Cardiac muscle cell (in vitro differentiated cells and primary cell): ENCODE measurements at regions not wholly inside any gene's neighbourhood (a gene's known extent, or its start where the extent isn't known, plus 50 kb on each side); places are given as distances from the start of the nearest gene placed in this dataset.

ENCODE experiments used
- DNase-seq, 2 donors: peaks; one replicate each; pipeline versions ENCODE4 v3.0.0 to v3.0.0-alpha.2; 2010 to 2017; ENCODE audit warnings: low read depth in 1 of 2, low spot score in 1 of 2
- H3K27ac ChIP-seq: fragments of 200-600 bp; sonication (generic); 2 replicates; pipeline ENCODE4 v1.5.1; 2016
- H3K27me3 ChIP-seq: fragments of 200-600 bp; sonication (generic); 2 replicates; pipeline ENCODE4 v1.6.0; 2016; ENCODE audit warnings: control low read depth
- H3K36me3 ChIP-seq: fragments of 200-600 bp; sonication (generic); 2 replicates; pipeline ENCODE4 v1.5.1; 2016; ENCODE audit warnings: control low read depth
- H3K4me1 ChIP-seq: fragments of 200-600 bp; sonication (generic); 2 replicates; pipeline ENCODE4 v1.8.1; 2017; ENCODE audit warnings: low read depth, mild to moderate bottlenecking, mixed run types
- H3K4me3 ChIP-seq: fragments of 200-600 bp; sonication (generic); 2 replicates; pipeline ENCODE4 v1.5.1; 2016; ENCODE audit warnings: mild to moderate bottlenecking
- H3K9me3 ChIP-seq: fragments of 200-600 bp; sonication (generic); 2 replicates; pipeline ENCODE4 v1.5.1; 2017; ENCODE audit warnings: low read depth, mild to moderate bottlenecking, control low read depth
- TF ChIP-seq, protein P1 (sequence below): IDR thresholded peaks from 2 replicates; pipeline ENCODE4 v1.5.1; 2012; ENCODE audit warnings: low read depth, mild to moderate bottlenecking, low read length

DNA sequence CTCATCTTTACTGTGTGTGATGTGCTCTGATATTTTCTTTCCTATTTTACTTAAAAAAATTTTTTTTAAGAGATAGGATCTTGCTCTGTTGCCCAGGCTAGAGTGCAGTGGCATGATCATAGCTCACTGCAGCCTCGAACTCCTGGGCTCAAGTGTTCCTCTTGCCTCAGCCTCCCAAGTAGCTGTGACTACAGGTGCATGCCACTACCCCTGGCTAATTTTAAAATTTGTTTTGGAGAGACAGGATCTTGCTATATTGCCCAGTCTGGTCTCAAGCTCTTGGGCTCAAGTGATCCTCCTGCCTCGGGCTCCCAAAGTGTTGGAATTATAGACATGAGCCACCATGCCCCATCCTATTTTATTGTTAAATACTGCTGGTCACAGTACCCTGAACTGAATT, 67.4 kb downstream of the FOXD2 start:
- TF ChIP-seq, protein P1, sequence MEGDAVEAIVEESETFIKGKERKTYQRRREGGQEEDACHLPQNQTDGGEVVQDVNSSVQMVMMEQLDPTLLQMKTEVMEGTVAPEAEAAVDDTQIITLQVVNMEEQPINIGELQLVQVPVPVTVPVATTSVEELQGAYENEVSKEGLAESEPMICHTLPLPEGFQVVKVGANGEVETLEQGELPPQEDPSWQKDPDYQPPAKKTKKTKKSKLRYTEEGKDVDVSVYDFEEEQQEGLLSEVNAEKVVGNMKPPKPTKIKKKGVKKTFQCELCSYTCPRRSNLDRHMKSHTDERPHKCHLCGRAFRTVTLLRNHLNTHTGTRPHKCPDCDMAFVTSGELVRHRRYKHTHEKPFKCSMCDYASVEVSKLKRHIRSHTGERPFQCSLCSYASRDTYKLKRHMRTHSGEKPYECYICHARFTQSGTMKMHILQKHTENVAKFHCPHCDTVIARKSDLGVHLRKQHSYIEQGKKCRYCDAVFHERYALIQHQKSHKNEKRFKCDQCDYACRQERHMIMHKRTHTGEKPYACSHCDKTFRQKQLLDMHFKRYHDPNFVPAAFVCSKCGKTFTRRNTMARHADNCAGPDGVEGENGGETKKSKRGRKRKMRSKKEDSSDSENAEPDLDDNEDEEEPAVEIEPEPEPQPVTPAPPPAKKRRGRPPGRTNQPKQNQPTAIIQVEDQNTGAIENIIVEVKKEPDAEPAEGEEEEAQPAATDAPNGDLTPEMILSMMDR, result no peak

DNA sequence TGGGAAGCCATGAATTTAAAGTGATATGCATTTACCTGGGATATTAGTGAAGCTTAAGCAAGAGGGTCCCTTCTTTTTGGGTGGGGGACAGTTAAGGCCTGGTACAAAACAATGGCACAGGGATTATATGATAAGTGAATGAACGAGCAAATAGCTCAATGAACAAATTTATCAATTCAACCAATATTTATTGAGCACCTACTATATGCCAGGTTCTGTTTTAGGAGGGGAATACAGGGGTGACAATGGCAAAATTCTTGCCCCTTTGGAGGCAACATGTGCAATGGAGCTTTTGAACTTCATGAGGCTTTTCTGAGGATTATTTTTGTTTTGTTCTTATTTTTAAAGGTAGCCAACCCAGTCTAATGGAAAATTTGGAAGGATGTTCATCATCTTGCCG, 68.2 kb downstream of the FOXD2 start:
- Histone ChIP-seq H3K36me3 (no peaks in the 10 kb centered on the region), H3K27me3 (peaks cover 91% of the 10 kb centered on the region), H3K9me3 (no peaks in the 10 kb centered on the region), H3K27ac (no peak overlapping the region), H3K4me3 (no peak overlapping the region), H3K4me1 (peaks cover 3% of the 10 kb centered on the region)
- TF ChIP-seq, protein P1, result no peak
- DNase-seq, result no peak

More for the DNA sequence above, 67.4 kb downstream of the FOXD2 start:
- DNase-seq, result no peak
- no peaks in the 10 kb centered on the region for H3K36me3 ChIP-seq
- H3K4me1 ChIP-seq, result peaks cover 3% of the 10 kb centered on the region
- H3K27me3 ChIP-seq, result peaks cover 91% of the 10 kb centered on the region
- H3K4me3 ChIP-seq, result no peak overlapping the region
- H3K27ac ChIP-seq, result no peak overlapping the region
- H3K9me3 ChIP-seq, result no peaks in the 10 kb centered on the region

DNA sequence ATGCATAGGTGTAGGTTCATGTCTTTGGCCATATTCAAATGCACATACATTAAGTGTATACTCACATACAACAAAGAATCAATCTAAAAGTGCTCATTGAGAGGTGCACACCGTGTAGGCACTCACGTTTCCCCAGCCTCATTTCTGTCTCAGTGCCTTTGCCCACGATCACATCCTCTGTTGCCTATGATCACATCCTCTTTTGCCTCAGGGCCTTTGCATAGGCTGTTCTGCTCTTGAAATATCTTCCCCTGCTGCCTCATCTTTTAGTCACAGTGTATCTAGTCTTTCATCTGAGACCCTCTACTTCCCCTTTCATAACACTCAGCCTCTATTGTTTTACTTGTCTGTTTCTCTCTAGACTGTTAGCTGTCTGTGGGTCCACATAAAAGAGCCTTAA, 69.3 kb downstream of the FOXD2 start:
- peaks cover 3% of the 10 kb centered on the region for H3K4me1 ChIP-seq
- no peaks in the 10 kb centered on the region for H3K9me3 ChIP-seq
- peaks cover 92% of the 10 kb centered on the region for H3K27me3 ChIP-seq
- TF ChIP-seq, protein P1, result no peak
- no peak overlapping the region for H3K4me3 ChIP-seq
- H3K36me3 ChIP-seq, result no peaks in the 10 kb centered on the region
- no peak for DNase-seq
- H3K27ac ChIP-seq, result no peak overlapping the region

DNA sequence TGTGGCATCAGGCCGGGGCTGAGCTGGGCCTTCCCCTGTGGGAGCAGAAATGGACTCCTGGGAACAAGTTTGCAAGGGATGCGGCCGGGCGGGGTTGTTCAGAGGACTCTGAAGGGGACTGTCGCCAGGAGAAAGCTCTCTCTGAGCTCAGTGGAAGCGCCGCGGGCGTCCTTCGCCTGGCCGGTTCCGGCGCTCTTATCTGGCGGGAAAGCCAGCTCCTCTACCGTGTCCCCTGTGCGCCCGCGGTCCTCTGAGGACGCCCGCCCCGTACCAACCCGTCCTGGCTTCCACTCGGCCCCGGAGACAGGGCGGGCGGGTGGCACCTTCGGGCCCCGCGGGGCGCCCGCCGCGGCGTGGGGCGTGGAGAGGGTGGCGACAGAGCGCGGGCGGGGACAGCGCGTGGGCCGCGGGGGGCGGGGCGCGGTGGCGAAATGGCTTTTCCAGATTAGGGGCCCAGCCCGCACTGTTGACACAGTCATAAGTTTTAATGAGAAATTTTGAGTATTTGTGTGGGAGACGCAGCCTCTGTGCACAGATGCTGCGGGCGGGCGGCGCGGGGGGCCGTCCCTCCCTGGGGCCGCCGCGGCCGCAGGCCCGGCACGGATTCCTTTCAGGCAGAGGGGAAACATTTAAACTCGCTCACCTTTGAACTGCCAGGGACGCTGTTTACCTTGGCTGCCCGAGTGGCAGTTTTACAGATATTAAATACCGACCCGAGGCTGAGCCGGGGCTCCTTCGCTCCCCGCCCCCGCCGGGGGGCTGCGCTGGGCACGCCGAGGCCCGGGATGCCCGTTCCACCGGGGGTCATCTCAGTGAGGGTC, 70.2 kb downstream of the FOXD2 start:
- peak; percentile 9 to 62 for DNase-seq
- TF ChIP-seq, protein P1, result no peak
- Histone ChIP-seq H3K9me3 (no peaks in the 10 kb centered on the region), H3K27ac (no peak overlapping the region), H3K36me3 (no peaks in the 10 kb centered on the region), H3K4me1 (peaks cover 3% of the 10 kb centered on the region), H3K27me3 (peaks cover 93% of the 10 kb centered on the region), H3K4me3 (peak overlapping the region; percentile 37)

DNA sequence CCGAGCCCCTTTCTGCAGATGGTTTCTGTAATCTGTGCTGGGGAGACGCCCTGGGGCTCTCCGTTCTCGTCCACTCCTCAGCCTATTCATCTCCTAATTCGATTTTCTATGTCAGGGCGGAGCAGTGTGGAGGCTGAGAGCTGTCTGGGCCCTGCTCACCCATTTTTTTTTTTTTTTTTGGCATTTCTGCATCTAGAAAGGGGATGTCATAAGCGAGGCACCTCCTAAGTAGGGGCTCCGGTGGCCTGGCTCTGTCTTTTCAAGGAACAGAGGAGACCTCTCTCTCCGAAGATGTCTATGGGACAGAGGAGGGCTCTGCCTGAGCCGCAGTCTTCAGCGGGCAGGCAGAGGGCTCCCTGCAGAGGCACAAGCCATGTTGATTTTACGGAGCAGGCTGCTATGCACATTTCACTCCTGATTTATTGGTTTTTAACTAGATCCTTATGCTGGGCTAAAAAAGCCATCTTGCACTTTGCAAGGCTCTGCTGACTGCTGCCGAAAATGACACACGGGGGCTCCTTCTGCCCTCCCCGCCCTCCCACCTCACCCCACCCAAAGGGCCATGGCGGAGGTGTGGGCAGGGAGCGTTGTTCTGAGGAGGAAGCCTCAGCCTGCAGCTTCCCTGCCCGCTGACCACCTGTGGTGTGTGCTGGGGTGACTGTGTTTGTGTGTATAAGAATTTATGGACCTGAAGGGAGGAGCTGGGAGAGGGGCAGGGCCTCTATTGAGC, 71.0 kb downstream of the FOXD2 start:
- no peak overlapping the region for H3K27ac ChIP-seq
- H3K9me3 ChIP-seq, result no peaks in the 10 kb centered on the region
- H3K4me1 ChIP-seq, result peaks cover 3% of the 10 kb centered on the region
- H3K4me3 ChIP-seq, result peak overlapping the region; percentile 37
- DNase-seq, result no peak
- H3K27me3 ChIP-seq, result peaks cover 89% of the 10 kb centered on the region
- no peaks in the 10 kb centered on the region for H3K36me3 ChIP-seq
- TF ChIP-seq, protein P1, result no peak
